Lung (tissue), 11 donors: ENCODE measurements at regions not wholly inside any gene's neighbourhood (a gene's known extent, or its start where the extent isn't known, plus 50 kb on each side); places are given as distances from the start of the nearest gene placed in this dataset.

ENCODE experiments used
- ATAC-seq: fragments of 200-7000 bp; cut with Tn5 transposase; one replicate; pipeline ENCODE4 v1.9.1; 2020; ENCODE audit warnings: moderate number of reproducible peaks; ENCODE audit not compliant: insufficient read depth, low FRiP score
- DNase-seq, 3 donors: peaks; one replicate each; pipeline ENCODE4 v3.0.0-alpha.2; 2013 to 2017
- H3K27ac ChIP-seq, 2 donors: one replicate each; pipeline ENCODE4 v1.5.1; 2013; ENCODE audit warnings: mild to moderate bottlenecking in 2 of 2, moderate library complexity in 2 of 2, control low read depth in 1 of 2, inconsistent platforms in 1 of 2, low read depth in 1 of 2, low read length in 1 of 2
- H3K27me3 ChIP-seq, 3 donors: one replicate each; pipeline ENCODE4 v1.5.1; 2013; ENCODE audit warnings: low read length in 2 of 3; ENCODE audit not compliant: control insufficient read depth in 3 of 3, insufficient read depth in 3 of 3
- H3K36me3 ChIP-seq, 4 donors: one replicate each; pipeline ENCODE4 v1.5.1; 2013; ENCODE audit warnings: low read length in 4 of 4, mild to moderate bottlenecking in 1 of 4, moderate library complexity in 1 of 4; ENCODE audit not compliant: control insufficient read depth in 4 of 4, insufficient read depth in 4 of 4
- H3K4me1 ChIP-seq, 5 donors: one replicate each; pipeline ENCODE4 v1.5.1; 2013; ENCODE audit warnings: low read length in 5 of 5, mild to moderate bottlenecking in 2 of 5, moderate library complexity in 1 of 5; ENCODE audit not compliant: control insufficient read depth in 5 of 5, insufficient read depth in 5 of 5
- H3K4me3 ChIP-seq: one replicate; pipeline ENCODE4 v1.5.1; 2013; ENCODE audit warnings: mild to moderate bottlenecking, control low read depth, moderate library complexity
- H3K9ac ChIP-seq, 2 donors: one replicate each; pipeline ENCODE4 v1.5.1; 2013; ENCODE audit warnings: low read length in 2 of 2, control low read depth in 1 of 2; ENCODE audit not compliant: insufficient read depth in 1 of 2
- H3K9me3 ChIP-seq, 4 donors: one replicate each; pipeline ENCODE4 v1.5.1; 2013; ENCODE audit warnings: low read length in 3 of 4, mild to moderate bottlenecking in 1 of 4, moderate library complexity in 1 of 4; ENCODE audit not compliant: control insufficient read depth in 4 of 4, insufficient read depth in 3 of 4
- WGBS, 2 donors: extraction: QIAGEN DNeasy Blood & Tissue Kit; methylation state at CpG; one replicate each; pipeline ENCODE4 v1.1.7; 2013; 5-methylcytosine and 5-hydroxymethylcytosine counted together
- TF ChIP-seq, protein P1 (sequence below): IDR thresholded peaks from 2 replicates; pipeline ENCODE4 v1.5.1; 2012; ENCODE audit warnings: mild to moderate bottlenecking; ENCODE audit errors: control extremely low read depth, extremely low read depth
- donor health status: control.
- donor health status: control.
- donor health status: Bipolar disorder and iron deficiency.
- donor health status: healthy.
- donor health status: DM: yes; HTN: yes; CAD: no.

DNA sequence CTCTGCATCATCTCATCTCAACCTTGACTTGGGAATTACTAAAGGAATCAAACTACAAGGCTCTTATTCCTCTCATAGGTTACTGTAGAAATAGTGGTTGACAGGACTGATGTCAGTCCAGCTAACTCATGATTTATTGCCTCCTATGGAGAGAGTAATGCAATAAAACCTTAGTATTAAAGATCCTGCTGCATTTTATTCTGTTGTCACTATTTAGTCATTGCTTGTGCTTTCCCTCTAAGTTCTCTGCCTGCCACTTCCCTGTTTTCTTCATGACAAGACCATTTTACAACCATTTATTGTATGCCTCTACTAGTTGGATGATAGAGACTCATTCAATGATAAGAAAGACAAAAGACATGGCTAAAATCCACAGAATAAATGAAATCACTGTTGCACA lies 134.1 kb upstream of the GRM7 start:
- Histone ChIP-seq H3K9ac (no peak overlapping the region), H3K4me3 (no peak overlapping the region), H3K27me3 (no peaks in the 10 kb centered on the region), H3K36me3 (no peaks in the 10 kb centered on the region), H3K4me1 (no peaks in the 10 kb centered on the region), H3K9me3 (no peaks in the 10 kb centered on the region), H3K27ac (no peak overlapping the region)
- no peak for DNase-seq
- TF ChIP-seq, protein P1, sequence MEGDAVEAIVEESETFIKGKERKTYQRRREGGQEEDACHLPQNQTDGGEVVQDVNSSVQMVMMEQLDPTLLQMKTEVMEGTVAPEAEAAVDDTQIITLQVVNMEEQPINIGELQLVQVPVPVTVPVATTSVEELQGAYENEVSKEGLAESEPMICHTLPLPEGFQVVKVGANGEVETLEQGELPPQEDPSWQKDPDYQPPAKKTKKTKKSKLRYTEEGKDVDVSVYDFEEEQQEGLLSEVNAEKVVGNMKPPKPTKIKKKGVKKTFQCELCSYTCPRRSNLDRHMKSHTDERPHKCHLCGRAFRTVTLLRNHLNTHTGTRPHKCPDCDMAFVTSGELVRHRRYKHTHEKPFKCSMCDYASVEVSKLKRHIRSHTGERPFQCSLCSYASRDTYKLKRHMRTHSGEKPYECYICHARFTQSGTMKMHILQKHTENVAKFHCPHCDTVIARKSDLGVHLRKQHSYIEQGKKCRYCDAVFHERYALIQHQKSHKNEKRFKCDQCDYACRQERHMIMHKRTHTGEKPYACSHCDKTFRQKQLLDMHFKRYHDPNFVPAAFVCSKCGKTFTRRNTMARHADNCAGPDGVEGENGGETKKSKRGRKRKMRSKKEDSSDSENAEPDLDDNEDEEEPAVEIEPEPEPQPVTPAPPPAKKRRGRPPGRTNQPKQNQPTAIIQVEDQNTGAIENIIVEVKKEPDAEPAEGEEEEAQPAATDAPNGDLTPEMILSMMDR, result no peak
- no peak for ATAC-seq

DNA sequence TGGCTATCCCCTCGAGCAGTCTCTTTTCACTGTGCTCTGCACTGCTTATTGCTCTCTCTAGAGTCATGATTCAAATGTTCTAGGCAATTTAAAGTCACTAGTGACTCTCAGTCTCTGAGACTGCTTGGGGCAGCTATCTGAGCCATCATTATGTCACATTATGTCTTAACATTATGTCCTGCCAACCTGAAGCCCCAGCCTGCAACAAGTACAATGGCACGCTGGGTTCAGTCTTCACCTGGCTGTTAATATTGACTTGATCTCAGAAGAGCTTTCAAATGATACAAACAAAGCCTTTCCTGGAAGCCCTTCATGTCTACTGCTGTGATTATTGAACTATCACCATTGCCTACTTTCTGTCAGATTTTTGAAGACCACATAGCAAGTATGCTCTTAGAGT lies 128.1 kb upstream of the GRM7 start:
- 77 to 98% methylated on average over 2 of the region's 2 CpGs for WGBS, 2 donors
- Histone ChIP-seq H3K4me3 (no peak overlapping the region), H3K9me3 (no peaks in the 10 kb centered on the region), H3K4me1 (no peaks in the 10 kb centered on the region), H3K27me3 (no peaks in the 10 kb centered on the region), H3K27ac (no peak overlapping the region), H3K36me3 (no peaks in the 10 kb centered on the region), H3K9ac (no peak overlapping the region)
- TF ChIP-seq, protein P1, result no peak
- no peak for DNase-seq
- no peak for ATAC-seq

DNA sequence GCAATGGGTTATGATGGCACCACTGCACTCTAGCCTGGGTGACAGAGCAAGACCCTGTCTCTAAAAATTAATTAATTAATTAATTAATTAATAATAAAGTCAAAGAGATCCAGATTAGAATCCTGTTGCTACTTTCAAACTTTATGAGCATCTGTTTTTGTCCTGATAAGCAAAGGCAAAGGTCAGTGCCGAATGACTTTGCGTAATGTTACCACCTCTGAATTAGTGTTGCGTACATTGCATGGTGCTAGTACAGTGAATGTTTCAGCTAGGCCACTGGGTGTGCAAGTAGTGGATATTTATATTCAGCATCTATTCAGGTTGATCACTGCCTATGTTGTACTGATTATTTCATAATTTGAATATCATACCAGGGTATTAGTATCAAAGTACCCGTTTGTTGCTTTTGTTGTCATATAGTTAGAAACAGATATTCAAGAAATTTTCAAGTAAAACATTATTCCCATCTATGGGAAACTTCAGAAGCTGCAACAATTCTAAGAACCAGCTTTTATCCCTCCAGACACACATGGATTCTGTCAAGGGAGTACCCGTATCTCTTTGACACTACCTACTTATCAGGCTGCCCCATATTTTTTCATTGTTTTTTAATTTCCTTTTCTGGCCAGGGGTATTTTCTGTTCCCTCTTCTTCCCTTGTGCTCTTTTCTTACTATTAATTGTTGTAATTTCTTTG lies 127.1 kb upstream of the GRM7 start:
- ATAC-seq, result no peak
- TF ChIP-seq, protein P1, result no peak
- no peak for DNase-seq
- H3K4me3 ChIP-seq, result no peak overlapping the region
- H3K4me1 ChIP-seq, result no peaks in the 10 kb centered on the region
- H3K27me3 ChIP-seq, result no peaks in the 10 kb centered on the region
- H3K27ac ChIP-seq, result no peak overlapping the region
- H3K9ac ChIP-seq, result no peak overlapping the region
- 88% methylated on average over 5 of the region's 5 CpGs for WGBS, 2 donors
- H3K9me3 ChIP-seq, result no peaks in the 10 kb centered on the region
- H3K36me3 ChIP-seq, result no peaks in the 10 kb centered on the region

DNA sequence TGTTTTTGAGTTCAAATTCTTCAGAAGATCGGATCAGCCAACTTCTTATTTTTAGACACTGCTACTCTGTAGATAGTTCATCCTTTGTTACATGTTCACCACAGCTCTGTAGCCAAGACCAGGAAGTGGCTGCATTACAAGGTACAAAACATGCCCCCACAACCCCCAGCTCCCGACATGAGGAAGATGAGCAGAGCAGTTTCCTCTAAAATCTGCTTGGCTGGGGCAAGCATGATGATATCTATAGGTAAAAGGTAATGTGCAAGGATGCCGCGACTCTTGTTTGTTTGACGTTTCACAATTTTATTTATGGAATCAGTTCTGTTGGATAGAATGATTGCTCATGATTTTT lies 126.5 kb upstream of the GRM7 start:
- Histone ChIP-seq H3K4me3 (no peak overlapping the region), H3K4me1 (no peaks in the 10 kb centered on the region), H3K27ac (no peak overlapping the region), H3K36me3 (no peaks in the 10 kb centered on the region), H3K9me3 (no peaks in the 10 kb centered on the region), H3K9ac (no peak overlapping the region), H3K27me3 (no peaks in the 10 kb centered on the region)
- TF ChIP-seq, protein P1, result no peak
- 84 to 90% methylated on average over 5 of the region's 5 CpGs for WGBS, 2 donors
- DNase-seq (no peak), ATAC-seq (no peak)
